ENCODE measurements at regions not wholly inside any gene's neighbourhood (a gene's known extent, or its start where the extent isn't known, plus 50 kb on each side); places are given as distances from the start of the nearest gene placed in this dataset.
"Not testable (repeated sequence)": the region's sequence is repeated elsewhere in the genome, so short reads cannot be mapped to it uniquely, and the experiment has no call there.

GRCh38 chr6:170003451-170004160, 252.2 kb downstream of the ERMARD start:
- Histone ChIP-seq H3K4me3 (no peak overlapping the region), H3K36me3 (replicated peaks in 1 of 2; ENCODE audit: insufficient read depth in 1 of 2, low read depth in 2 of 2) (no peaks in the 10 kb centered on the region), H3K27ac (no peak overlapping the region), H3K27me3 (no peaks in the 10 kb centered on the region), H3K9me3 (peaks cover 0 to 18% (median 0%) of the 10 kb centered on the region in 3 donors), H3K4me1 (no peaks in the 10 kb centered on the region)
- no peak for ATAC-seq
- intact Hi-C loops (cut with DNase I), result no loop called here
- DNase-seq, result no peak
- 27 to 29% methylated on average over 1 of the region's 1 CpG for WGBS, 2 donors
- TF ChIP-seq POLR2A (IDR thresholded peaks at IDR 0.05) (no peak), CTCF (IDR thresholded peaks at IDR 0.05) (no peak)

DNA sequence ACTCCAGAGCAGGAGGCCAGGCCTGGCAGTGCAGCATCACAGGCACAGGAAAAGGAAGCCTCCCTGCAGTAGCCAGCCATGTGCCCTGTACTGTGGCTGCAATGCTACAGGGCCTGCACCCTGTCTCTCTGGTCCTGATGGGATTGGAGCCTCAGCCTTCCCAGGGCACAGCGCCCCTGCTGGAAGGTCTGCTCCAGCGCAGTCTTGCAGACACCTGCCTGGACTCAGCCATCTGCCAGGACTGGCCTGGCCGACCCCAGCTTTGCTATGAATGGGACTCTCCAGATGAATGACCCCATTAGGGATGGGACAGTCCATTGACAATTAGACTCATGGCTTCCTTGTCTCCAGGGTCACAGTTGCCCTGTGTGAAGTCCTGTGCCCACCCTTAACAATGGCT, 251.6 kb downstream of the ERMARD start:
- Histone ChIP-seq H3K9me3 (peaks cover 0 to 18% (median 0%) of the 10 kb centered on the region in 3 donors), H3K36me3 (replicated peaks in 1 of 2; ENCODE audit: insufficient read depth in 1 of 2, low read depth in 2 of 2) (no peaks in the 10 kb centered on the region), H3K4me3 (no peak overlapping the region), H3K4me1 (no peaks in the 10 kb centered on the region), H3K27me3 (no peaks in the 10 kb centered on the region), H3K27ac (no peak overlapping the region)
- ATAC-seq (no peak), DNase-seq (no peak)
- WGBS, 2 donors, result 83 to 85% methylated on average over 3 of the region's 3 CpGs
- intact Hi-C loops (cut with DNase I), result no loop called here
- TF ChIP-seq CTCF (IDR thresholded peaks at IDR 0.05), result no peak
- TF ChIP-seq POLR2A (IDR thresholded peaks at IDR 0.05), result no peak

DNA sequence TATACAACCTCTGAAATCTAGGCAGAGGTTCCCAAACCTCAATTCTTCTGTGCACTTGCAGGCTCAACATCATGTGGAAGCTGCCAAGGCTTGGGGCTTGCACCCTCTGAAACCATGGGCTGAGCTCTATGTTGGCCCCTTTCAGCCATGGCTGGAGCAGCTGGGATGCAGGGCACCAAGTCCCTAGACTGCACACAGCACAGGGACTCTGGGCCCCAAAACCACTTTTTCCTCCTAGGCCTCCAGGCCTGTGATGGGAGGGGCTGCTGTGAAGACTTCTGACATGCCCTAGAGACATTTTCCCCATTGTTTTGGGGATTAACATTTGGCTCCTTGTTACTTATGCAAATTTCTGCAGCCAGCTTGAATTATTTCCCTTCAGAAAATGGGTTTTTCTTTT, 250.4 kb downstream of the ERMARD start:
- not testable (repeated sequence) for H3K27me3 ChIP-seq, ATAC-seq

GRCh38 chr6:170000071-170000843, 248.8 kb downstream of the ERMARD start:
- peaks cover 0 to 18% (median 0%) of the 10 kb centered on the region in 3 donors for H3K9me3 ChIP-seq
- no peaks in the 10 kb centered on the region for H3K27me3 ChIP-seq
- ATAC-seq (no peak), DNase-seq (no peak)
- no peaks in the 10 kb centered on the region for H3K4me1 ChIP-seq
- no peak for TF ChIP-seq CTCF (IDR thresholded peaks at IDR 0.05)
- no peak for TF ChIP-seq POLR2A (IDR thresholded peaks at IDR 0.05)
- H3K36me3 ChIP-seq (replicated peaks in 1 of 2; ENCODE audit: insufficient read depth in 1 of 2, low read depth in 2 of 2), result no peaks in the 10 kb centered on the region
- H3K4me3 ChIP-seq, result no peak overlapping the region
- intact Hi-C loops (cut with DNase I), result no loop called here
- WGBS, 2 donors, result 80 to 90% methylated on average over 6 to 8 of the region's 8 CpGs
- no peak overlapping the region for H3K27ac ChIP-seq

More for the DNA sequence above, 250.4 kb downstream of the ERMARD start:
- DNase-seq; H3K4me3 ChIP-seq; H3K36me3 ChIP-seq (replicated peaks in 1 of 2; ENCODE audit: insufficient read depth in 1 of 2, low read depth in 2 of 2); intact Hi-C loops (cut with DNase I); H3K27ac ChIP-seq; H3K4me1 ChIP-seq: not testable (repeated sequence)
- peaks cover 0 to 18% (median 0%) of the 10 kb centered on the region in 3 donors for H3K9me3 ChIP-seq

- Histone ChIP-seq H3K9me3 (peaks cover 0 to 12% (median 0%) of the 10 kb centered on the region in 3 donors), H3K4me3 (no peak overlapping the region), H3K4me1 (no peaks in the 10 kb centered on the region), H3K27me3 (no peaks in the 10 kb centered on the region), H3K27ac (no peak overlapping the region), H3K36me3 (replicated peaks in 1 of 2; ENCODE audit: insufficient read depth in 1 of 2, low read depth in 2 of 2) (no peaks in the 10 kb centered on the region)
- DNase-seq (no peak), ATAC-seq (no peak)
- no peak for TF ChIP-seq CTCF (IDR thresholded peaks at IDR 0.05)
- TF ChIP-seq POLR2A (IDR thresholded peaks at IDR 0.05), result no peak
- intact Hi-C loops (cut with DNase I), result no loop called here
- 65 to 70% methylated on average over 6 to 7 of the region's 7 CpGs for WGBS, 2 donors
Measured at GRCh38 chr6:169999367-169999766, 247.9 kb downstream of the ERMARD start.

Data from body of pancreas (tissue), 4 donors.